ENCODE measurements at regions not wholly inside any gene's neighbourhood (a gene's known extent, or its start where the extent isn't known, plus 50 kb on each side); places are given as distances from the start of the nearest gene placed in this dataset.

DNA sequence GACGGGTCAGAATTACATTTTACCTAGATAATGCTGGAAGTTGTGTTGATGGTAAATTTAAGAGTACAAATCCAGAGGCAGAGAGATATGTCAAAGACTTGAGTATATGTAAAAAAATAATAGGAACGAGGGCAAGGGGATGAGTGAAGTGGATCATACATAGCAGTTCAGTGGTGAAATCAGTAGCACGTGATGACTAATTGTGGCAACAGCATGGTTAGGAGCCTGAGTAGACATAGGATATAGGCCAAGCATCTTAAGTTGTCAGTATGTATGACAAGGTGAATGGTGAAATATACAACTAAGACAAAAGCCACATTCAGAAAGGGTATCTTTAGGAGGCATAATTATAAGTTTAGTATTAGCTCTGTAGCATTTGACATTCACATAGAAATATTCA, 826.5 kb upstream of the PIK3C3 start:
- TF ChIP-seq, protein P1, sequence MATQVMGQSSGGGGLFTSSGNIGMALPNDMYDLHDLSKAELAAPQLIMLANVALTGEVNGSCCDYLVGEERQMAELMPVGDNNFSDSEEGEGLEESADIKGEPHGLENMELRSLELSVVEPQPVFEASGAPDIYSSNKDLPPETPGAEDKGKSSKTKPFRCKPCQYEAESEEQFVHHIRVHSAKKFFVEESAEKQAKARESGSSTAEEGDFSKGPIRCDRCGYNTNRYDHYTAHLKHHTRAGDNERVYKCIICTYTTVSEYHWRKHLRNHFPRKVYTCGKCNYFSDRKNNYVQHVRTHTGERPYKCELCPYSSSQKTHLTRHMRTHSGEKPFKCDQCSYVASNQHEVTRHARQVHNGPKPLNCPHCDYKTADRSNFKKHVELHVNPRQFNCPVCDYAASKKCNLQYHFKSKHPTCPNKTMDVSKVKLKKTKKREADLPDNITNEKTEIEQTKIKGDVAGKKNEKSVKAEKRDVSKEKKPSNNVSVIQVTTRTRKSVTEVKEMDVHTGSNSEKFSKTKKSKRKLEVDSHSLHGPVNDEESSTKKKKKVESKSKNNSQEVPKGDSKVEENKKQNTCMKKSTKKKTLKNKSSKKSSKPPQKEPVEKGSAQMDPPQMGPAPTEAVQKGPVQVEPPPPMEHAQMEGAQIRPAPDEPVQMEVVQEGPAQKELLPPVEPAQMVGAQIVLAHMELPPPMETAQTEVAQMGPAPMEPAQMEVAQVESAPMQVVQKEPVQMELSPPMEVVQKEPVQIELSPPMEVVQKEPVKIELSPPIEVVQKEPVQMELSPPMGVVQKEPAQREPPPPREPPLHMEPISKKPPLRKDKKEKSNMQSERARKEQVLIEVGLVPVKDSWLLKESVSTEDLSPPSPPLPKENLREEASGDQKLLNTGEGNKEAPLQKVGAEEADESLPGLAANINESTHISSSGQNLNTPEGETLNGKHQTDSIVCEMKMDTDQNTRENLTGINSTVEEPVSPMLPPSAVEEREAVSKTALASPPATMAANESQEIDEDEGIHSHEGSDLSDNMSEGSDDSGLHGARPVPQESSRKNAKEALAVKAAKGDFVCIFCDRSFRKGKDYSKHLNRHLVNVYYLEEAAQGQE (IDR thresholded peaks at IDR 0.05; ENCODE audit: insufficient read depth in 1 of 2, low read depth in 2 of 2, low read length in 2 of 2): no peak
- TF ChIP-seq SIN3A (IDR thresholded peaks at IDR 0.05; ENCODE audit: borderline replicate concordance, insufficient read depth, low read length) (no peak), POLR2AphosphoS5 (IDR thresholded peaks at IDR 0.05; ENCODE audit: low read depth, low read length) (no peak)

Measured in PFSK-1 (cell line).